A673 (cell line): ENCODE measurements at regions not wholly inside any gene's neighbourhood (a gene's known extent, or its start where the extent isn't known, plus 50 kb on each side); places are given as distances from the start of the nearest gene placed in this dataset.

ENCODE experiments used
- EZH2 ChIP-seq: fragments of 200-600 bp; sonication (generic); IDR thresholded peaks from 2 replicates; pipeline ENCODE4 v1.6.1; 2017; ENCODE audit warnings: borderline replicate concordance, low read depth, mild to moderate bottlenecking, mixed read lengths, antibody characterized with exemption, low read length; ENCODE audit not compliant: poor library complexity, severe bottlenecking
- TF ChIP-seq, protein P1 (sequence below): fragments of 300-800, 200-600 bp; sonication (generic); conservative IDR thresholded peaks from 2 replicates; pipeline ENCODE4 v1.5.1; 2017; ENCODE audit warnings: low read depth, mild to moderate bottlenecking, antibody characterized with exemption, low read length, moderate library complexity, mixed read lengths

DNA sequence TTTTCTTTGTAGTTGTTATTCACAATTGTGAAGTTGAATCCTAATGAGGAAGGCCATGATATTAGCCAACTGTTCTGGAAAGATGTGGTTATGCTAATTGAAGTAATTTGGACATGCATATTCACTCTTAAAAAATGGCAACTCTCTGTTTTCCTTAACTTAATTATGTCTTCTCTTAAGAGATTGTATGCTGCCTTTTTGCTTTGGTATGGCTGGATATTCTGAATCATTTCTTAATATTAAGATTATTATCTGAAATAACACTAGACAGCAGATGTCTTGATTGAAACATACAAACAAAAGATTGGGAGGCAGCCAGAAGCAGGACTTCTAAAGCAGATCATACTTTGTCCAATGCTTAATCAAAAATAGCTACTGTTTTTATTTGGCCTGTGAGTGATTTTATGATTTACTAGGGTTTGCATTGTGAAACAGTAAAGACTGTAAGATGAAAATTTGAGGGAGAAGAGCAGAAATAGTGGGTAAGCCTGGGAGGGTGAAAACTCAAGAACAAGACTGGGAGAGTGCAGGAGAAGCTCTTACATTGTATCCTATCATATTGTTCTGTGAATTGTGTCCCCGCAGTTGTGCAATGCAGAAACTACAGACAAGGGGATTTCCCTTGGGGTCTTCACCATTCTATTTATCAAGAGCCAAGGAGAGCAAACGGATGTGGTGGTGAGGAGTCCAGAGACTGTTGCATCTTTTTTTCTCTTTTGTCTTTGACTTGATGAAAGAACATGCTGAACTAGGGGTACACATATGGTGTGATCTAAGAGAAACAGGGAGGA, 554.8 kb downstream of the TUSC7 start:
- TF ChIP-seq EZH2, result no peak
- TF ChIP-seq, protein P1, sequence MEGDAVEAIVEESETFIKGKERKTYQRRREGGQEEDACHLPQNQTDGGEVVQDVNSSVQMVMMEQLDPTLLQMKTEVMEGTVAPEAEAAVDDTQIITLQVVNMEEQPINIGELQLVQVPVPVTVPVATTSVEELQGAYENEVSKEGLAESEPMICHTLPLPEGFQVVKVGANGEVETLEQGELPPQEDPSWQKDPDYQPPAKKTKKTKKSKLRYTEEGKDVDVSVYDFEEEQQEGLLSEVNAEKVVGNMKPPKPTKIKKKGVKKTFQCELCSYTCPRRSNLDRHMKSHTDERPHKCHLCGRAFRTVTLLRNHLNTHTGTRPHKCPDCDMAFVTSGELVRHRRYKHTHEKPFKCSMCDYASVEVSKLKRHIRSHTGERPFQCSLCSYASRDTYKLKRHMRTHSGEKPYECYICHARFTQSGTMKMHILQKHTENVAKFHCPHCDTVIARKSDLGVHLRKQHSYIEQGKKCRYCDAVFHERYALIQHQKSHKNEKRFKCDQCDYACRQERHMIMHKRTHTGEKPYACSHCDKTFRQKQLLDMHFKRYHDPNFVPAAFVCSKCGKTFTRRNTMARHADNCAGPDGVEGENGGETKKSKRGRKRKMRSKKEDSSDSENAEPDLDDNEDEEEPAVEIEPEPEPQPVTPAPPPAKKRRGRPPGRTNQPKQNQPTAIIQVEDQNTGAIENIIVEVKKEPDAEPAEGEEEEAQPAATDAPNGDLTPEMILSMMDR, result no peak
